ENCODE measurements at regions not wholly inside any gene's neighbourhood (a gene's known extent, or its start where the extent isn't known, plus 50 kb on each side); places are given as distances from the start of the nearest gene placed in this dataset.

DNA sequence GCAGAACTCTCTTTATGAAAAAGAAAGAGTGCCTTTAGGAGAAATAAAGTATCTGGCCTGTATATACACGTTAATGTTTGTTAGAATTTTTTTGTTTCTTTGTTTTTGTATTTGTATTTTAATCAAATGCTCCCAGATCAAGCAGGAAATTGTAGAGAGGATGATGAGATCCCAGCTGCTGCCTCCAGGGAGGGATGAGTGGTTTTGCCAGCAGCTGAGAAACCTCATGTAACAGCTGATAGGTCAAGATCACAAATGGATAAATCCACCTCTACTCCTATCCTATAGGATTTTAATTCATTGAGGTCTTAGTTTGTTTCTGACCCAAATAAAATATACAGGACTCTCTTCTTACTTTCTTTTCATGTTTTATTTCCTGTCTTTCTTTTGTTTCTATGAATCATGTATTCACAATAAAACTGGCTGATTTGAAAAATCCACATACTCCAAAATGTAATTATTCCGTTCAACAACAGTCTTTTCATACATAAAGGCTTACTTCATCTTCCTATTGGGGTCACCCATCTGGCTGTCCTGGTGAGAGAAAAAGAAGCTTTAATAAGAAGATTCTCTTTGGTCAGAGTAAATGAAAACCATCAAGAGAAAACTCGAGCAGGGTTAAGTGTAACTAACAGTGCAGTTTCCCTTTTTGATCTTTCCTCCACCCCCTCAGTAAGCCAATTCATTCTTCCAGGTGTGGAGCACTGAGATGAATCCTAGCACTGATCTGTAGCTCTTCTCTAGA is 129.3 kb upstream of the PLPPR5 start:
- Mint-ChIP-seq H3K9me3 (peaks cover 1% of the 10 kb centered on the region), H3K27me3 (peaks cover 16% of the 10 kb centered on the region), H3K36me3 (no peaks in the 10 kb centered on the region), H3K27ac (no peak overlapping the region), H3K4me3 (no peak overlapping the region), H3K4me1 (no peaks in the 10 kb centered on the region)
- DNase-seq: no peak

DNA sequence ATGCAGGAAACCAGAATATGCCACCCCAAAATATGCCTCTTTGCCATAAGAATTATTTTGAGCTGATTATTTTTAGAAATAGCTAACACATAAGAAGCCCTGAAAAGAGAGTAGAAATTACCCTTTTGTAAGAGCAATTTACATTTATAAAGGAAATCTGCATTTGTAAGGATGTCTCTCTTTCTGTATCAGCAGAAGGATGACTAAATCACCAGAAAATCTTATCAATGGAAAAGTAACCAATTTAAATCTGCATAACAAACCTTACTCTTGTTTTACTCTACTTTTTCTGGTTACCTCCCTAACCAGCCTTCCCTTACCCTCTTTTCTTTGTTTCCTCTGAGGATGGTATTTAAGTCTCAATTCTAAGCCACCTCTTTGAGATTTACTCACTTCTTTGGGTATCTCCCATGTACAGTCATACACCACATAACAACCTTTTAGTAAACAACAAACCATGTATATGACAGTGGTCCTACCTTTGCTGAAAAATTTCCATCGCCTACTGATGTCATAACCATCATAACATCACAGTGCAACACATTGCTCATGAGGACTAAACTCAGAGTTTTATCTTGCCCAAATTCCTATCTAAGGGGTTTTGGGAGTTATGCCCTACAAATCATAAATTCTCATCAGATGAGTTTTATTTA is 126.6 kb upstream of the PLPPR4 start:
- no peaks in the 10 kb centered on the region for H3K27me3 Mint-ChIP-seq
- DNase-seq: no peak
- no peaks in the 10 kb centered on the region for H3K4me1 Mint-ChIP-seq
- H3K4me3 Mint-ChIP-seq: no peak overlapping the region
- H3K9me3 Mint-ChIP-seq: peaks cover 1% of the 10 kb centered on the region
- H3K27ac Mint-ChIP-seq: no peak overlapping the region
- no peaks in the 10 kb centered on the region for H3K36me3 Mint-ChIP-seq

DNA sequence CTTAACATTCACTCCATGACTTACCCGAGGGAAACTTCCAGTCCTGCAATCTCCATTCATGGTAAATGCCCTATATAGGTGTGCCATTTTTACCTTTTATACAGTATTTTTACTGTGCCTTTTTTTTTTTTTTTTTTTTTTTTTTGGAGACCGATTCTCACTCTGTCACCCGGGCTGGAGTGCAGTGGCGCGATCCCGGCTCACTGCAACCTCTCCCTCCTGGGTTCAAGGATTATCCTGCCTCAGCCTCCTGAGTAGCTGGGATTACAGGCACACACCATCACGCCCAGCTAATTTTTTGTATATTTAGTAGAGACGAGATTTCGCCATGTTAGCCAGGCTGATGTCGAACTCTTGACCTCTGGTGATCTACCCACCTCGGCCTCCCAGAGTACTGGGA is 124.4 kb upstream of the PLPPR4 start:
- Mint-ChIP-seq H3K36me3 (no peaks in the 10 kb centered on the region), H3K4me1 (no peaks in the 10 kb centered on the region), H3K9me3 (peaks cover 1% of the 10 kb centered on the region), H3K27me3 (no peaks in the 10 kb centered on the region), H3K4me3 (no peak overlapping the region), H3K27ac (no peak overlapping the region)
- no peak for DNase-seq

DNA sequence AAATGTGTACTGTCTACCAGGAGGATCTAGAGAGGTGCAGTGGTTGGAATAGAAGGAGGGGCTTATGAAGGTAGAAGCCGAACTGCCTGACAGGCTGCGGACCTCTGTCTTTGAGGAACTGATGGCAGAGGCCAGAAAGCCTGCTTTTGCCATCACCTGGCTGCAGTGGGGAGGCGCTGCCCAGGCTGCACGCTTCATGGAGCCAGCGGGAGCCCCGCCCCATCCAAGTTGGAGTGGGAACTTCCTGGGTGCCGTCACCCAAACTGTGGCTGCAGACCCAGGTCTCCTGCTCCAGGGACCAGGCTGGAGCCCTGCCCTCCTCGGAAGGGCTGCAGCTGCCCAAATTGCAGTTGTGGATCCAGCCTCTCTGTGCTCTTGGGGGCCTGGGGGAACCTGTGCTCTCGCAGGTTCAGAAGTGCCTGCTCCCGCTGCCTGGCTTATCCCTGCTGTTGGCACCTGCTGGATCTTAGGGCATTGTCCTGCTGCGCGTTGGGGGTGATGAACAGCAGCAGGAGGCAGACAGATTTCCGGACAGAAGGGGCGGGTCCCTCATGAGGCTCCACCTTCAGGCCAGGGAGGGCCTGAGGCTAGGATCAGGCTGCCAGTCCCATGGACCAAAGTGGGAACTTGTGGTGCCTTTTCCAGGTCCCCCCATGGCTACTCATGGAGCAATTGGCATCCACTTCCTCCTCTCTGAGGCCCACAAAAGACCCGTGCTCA is 118.0 kb upstream of the PLPPR4 start:
- no peak for DNase-seq
- Mint-ChIP-seq H3K27ac (no peak overlapping the region), H3K9me3 (no peaks in the 10 kb centered on the region), H3K27me3 (no peaks in the 10 kb centered on the region), H3K36me3 (no peaks in the 10 kb centered on the region), H3K4me1 (peaks cover 6% of the 10 kb centered on the region), H3K4me3 (no peak overlapping the region)

DNA sequence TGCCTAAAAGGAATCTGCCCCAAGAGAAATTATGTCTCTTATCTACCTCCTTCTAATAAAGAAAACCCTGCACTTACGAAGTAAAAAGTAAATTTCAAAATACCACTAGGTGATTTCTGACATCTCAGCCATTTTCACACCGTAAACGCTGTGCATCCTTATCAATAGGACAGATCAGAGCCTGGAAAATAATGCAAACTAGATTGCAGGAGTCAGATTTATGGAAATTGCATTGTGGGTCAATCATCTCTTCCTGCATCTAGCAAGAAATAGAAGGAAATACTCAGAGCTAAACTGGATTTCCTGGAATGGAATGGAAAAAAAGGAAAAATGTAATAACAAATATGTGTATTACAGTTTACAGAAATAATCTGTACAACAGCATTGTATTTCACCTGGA is 114.3 kb upstream of the PLPPR4 start:
- no peak overlapping the region for H3K27ac Mint-ChIP-seq
- peaks cover 6% of the 10 kb centered on the region for H3K4me1 Mint-ChIP-seq
- H3K9me3 Mint-ChIP-seq: no peaks in the 10 kb centered on the region
- no peak overlapping the region for H3K4me3 Mint-ChIP-seq
- H3K27me3 Mint-ChIP-seq: no peaks in the 10 kb centered on the region
- no peak for DNase-seq
- no peaks in the 10 kb centered on the region for H3K36me3 Mint-ChIP-seq

DNA sequence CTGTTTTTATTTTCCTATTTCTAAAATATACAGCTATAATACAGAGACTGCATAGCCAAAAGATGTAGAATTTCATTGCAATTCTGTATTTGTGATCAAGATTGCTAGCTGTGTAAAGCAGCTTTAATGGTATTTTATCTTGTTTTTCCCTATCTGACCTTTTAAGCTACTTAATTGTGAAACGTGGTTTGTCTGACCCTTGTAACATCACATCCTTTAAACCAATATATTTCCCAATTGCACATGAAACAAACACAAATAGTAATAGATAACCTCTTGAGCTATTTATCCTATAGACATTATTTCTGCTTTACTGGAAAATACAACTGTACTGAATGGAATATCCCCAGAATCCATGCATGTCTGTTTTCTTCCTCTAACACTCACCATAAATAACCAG is 112.2 kb upstream of the PLPPR4 start:
- Mint-ChIP-seq H3K4me3 (no peak overlapping the region), H3K36me3 (no peaks in the 10 kb centered on the region), H3K9me3 (no peaks in the 10 kb centered on the region), H3K27ac (no peak overlapping the region), H3K4me1 (peaks cover 6% of the 10 kb centered on the region), H3K27me3 (no peaks in the 10 kb centered on the region)
- no peak for DNase-seq

DNA sequence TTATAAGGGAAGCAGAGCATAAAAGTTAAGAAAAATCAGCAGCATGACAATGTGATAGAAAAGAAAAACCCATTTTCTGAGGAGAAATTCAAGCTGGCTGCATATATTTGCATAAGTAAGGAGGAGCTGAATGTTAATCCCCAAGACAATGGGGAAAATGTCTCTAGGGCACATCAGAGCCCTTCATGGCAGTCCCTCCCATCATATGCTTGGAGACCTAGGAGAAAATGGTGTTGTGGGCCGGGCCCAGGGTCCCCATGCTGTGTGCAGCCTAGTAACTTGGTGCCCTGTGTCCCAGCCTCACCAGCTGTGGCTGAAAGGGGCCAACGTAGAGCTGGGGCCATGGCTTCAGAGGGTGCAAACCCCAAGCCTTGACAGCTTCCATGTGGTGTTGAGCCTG is 100.6 kb upstream of the PLPPR4 start:
- Mint-ChIP-seq H3K27ac (no peak overlapping the region), H3K9me3 (peaks cover 4% of the 10 kb centered on the region), H3K4me3 (no peak overlapping the region)

DNA sequence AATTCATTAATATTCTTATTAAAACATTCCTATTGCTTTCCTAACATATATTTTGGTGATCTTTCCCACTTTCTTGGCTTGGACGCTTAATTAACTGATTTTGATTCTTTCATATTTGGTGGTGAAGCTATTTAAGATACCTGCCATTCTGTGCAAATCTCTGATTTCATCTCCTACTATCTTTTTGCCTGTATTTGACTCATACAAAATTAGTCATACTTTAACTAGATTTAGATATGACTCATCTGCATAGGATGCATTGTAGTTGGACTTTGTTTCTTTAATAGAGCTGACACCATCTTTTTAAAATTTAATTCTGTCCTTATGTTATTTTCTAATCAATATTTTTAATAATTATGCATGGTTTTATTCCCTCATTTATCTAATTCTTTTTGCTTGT is 93.8 kb upstream of the PLPPR4 start:
- Mint-ChIP-seq H3K4me3 (no peak overlapping the region), H3K36me3 (no peaks in the 10 kb centered on the region), H3K27me3 (peaks cover 11% of the 10 kb centered on the region), H3K27ac (no peak overlapping the region), H3K4me1 (no peaks in the 10 kb centered on the region), H3K9me3 (no peaks in the 10 kb centered on the region)
- no peak for DNase-seq

More for the DNA sequence above, 100.6 kb upstream of the PLPPR4 start:
- DNase-seq: no peak
- Mint-ChIP-seq H3K4me1 (no peaks in the 10 kb centered on the region), H3K27me3 (peaks cover 5% of the 10 kb centered on the region), H3K36me3 (no peaks in the 10 kb centered on the region)

DNA sequence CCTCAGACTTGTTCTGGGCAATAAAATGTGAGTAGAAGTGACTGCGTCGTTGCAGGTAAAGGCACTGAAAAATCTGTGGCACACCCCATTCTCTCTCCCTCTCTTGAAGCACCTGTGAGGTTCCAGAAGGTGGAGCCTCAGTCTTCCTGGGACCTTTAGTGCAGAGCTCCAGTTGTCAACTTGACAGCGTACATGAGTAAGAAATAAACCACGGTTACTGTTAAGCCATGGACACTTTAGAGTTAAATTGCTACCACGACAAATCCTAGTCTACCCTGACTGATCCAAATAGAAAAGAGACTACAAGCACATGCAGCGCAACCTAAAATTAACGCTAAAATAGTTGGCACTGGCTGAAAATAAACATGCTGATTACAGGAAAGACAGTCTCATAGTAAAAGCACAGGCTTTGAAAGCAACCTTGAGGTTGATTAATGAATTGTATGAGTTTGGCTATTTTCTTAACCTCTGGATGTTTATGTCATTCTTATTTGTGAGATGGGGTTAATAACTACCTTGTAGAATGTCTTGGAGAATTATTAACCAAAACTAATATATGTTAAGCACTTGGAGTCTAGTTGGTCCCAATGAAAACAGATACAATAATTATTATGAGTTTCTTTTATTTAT is 93.0 kb upstream of the PLPPR4 start:
- DNase-seq: no peak
- Mint-ChIP-seq H3K27ac (no peak overlapping the region), H3K27me3 (peaks cover 11% of the 10 kb centered on the region), H3K36me3 (no peaks in the 10 kb centered on the region), H3K4me1 (no peaks in the 10 kb centered on the region), H3K9me3 (no peaks in the 10 kb centered on the region), H3K4me3 (no peak overlapping the region)

DNA sequence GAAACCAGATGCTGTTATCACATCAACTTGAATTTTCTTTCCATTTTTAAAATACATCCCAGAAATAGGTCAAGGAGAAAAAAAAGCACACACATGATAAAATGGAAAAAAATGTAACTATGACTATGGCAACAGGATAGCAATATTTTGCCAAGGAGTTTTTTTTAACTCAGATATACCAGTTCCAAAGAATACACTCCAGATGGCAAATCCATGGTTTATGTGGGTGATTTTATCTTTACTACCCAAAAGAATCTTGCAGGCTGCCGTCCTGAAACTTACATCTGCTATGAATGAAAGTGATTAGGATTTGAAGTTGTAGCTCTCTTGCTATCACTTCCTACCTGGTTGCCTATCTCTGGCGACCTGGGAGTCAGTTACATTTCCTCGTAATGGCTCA is 91.0 kb upstream of the PLPPR4 start:
- H3K4me1 Mint-ChIP-seq: no peaks in the 10 kb centered on the region
- no peaks in the 10 kb centered on the region for H3K36me3 Mint-ChIP-seq
- no peaks in the 10 kb centered on the region for H3K9me3 Mint-ChIP-seq
- H3K27ac Mint-ChIP-seq: no peak overlapping the region
- H3K27me3 Mint-ChIP-seq: peaks cover 11% of the 10 kb centered on the region
- DNase-seq: no peak
- no peak overlapping the region for H3K4me3 Mint-ChIP-seq

DNA sequence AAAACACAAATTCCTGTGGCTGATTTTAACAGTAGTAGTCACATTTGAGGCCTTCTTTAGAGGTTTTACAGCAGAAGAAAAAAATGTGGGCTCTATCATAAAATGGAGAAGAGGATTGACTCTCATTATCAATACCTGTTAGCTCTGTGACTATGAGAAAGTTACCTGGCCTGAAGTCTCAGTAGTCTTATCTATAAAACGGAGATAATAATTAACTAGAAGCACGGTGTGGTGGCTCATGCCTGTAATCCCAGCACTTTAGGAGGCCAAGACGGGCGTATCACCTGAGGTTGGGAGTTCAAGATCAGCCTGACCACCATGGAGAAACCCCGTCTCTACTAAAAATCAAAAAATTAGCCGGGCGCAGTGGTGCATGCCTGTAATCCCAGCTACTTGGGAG is 90.4 kb upstream of the PLPPR4 start:
- H3K27me3 Mint-ChIP-seq: peaks cover 11% of the 10 kb centered on the region
- no peaks in the 10 kb centered on the region for H3K36me3 Mint-ChIP-seq
- no peak for DNase-seq
- no peak overlapping the region for H3K27ac Mint-ChIP-seq
- H3K9me3 Mint-ChIP-seq: no peaks in the 10 kb centered on the region
- no peaks in the 10 kb centered on the region for H3K4me1 Mint-ChIP-seq
- no peak overlapping the region for H3K4me3 Mint-ChIP-seq

DNA sequence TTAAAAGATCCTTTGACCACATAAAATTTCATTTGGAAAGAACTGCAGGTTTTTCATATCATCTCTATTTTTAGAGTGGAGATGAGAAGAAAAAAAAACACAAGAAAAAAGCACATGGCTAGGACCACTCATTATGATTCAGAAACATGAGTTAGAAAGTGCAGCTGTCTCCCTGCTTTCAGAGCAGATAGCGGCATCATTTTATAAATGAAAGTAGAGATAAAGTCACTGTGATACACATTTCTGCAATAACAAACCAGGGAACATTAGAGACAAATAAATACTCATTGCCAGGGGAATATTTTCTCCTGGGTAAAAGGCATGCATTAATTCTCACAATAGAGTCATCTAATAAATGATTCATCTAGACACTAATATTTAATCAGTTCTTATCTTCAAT is 87.5 kb upstream of the PLPPR4 start:
- H3K9me3 Mint-ChIP-seq: no peaks in the 10 kb centered on the region
- DNase-seq: no peak
- no peak overlapping the region for H3K27ac Mint-ChIP-seq
- no peaks in the 10 kb centered on the region for H3K4me1 Mint-ChIP-seq
- peaks cover 7% of the 10 kb centered on the region for H3K27me3 Mint-ChIP-seq
- H3K36me3 Mint-ChIP-seq: no peaks in the 10 kb centered on the region
- H3K4me3 Mint-ChIP-seq: no peak overlapping the region

DNA sequence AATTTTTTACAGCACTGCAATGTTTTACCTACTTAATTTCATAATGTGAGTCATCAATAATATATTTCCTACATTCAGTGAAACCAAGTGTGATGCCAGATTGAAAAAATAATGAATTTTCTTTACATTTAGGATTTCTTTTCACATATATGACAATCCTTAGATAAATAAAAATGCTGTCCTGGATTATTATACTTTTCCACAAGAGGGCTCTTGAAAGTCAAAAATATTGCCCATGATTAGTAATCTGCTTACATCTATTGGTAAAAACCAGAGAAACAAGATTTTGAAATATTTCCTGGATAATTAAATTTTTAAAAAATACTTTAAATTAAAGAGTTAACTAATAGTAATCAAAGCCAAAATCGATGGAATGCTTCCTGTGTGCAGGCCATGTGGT is 86.8 kb upstream of the PLPPR4 start:
- Mint-ChIP-seq H3K27ac (no peak overlapping the region), H3K9me3 (no peaks in the 10 kb centered on the region), H3K36me3 (no peaks in the 10 kb centered on the region), H3K4me1 (no peaks in the 10 kb centered on the region), H3K4me3 (no peak overlapping the region), H3K27me3 (peaks cover 7% of the 10 kb centered on the region)
- DNase-seq: no peak

DNA sequence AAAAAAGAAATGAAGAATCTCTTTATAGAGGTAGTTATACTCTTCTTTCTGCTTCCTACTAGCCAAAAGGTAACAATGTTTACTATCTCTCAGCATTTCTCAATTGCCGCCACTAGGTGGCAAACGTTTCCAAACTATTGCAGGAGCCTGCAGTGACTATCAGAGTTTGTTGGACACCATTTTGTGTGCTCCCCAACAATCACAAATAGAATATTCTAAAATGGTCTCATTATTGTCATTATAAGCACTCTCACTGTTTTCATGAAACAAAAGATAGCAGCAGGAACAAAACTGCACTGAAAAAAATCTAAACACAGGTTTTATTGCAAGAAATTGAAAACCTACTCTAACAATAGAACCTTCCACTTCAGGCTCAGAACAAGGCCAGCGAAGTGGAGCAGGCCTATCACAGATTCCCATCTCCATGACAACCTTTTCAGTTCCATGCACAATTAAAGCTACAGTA is 83.9 kb upstream of the PLPPR4 start:
- Mint-ChIP-seq H3K4me1 (no peaks in the 10 kb centered on the region), H3K27ac (no peak overlapping the region), H3K27me3 (no peaks in the 10 kb centered on the region), H3K9me3 (no peaks in the 10 kb centered on the region), H3K4me3 (no peak overlapping the region), H3K36me3 (no peaks in the 10 kb centered on the region)
- DNase-seq: peak; percentile 55

DNA sequence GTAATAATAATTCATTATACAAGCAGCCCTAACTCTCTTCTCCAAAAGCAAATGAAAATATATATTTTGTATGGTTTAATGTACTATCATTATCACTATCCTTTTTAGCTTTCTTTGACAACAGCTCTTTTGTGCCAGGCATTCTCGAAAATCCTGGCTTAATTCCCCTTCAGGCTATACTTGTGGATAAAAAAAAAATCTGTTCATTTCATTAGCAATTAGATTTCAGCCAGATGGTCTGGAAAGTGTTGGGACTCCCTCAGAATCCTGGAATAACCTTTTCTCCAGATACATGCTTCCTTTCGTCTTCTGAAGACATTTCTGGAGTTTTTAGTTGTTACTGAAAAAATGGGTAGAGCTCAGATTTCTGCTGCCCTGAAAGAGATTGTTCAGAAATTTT is 83.4 kb upstream of the PLPPR4 start:
- Mint-ChIP-seq H3K36me3 (no peaks in the 10 kb centered on the region), H3K27ac (no peak overlapping the region), H3K4me3 (no peak overlapping the region), H3K4me1 (no peaks in the 10 kb centered on the region), H3K27me3 (no peaks in the 10 kb centered on the region), H3K9me3 (no peaks in the 10 kb centered on the region)
- DNase-seq: no peak
